Astrocyte of the spinal cord (primary cell): ENCODE measurements at regions not wholly inside any gene's neighbourhood (a gene's known extent, or its start where the extent isn't known, plus 50 kb on each side); places are given as distances from the start of the nearest gene placed in this dataset.

Experiments used
- DNase-seq: peaks from one replicate; pipeline ENCODE4 v3.0.0; 2011; ENCODE audit warnings: low read depth, low spot score
- H3K4me3 ChIP-seq: 2 replicates; pipeline ENCODE4 v1.5.1; 2011; ENCODE audit warnings: low read depth, mild to moderate bottlenecking, low read length, moderate library complexity
- CTCF ChIP-seq: IDR thresholded peaks from 2 replicates; pipeline ENCODE4 v1.5.1; 2012; ENCODE audit warnings: low read depth, mild to moderate bottlenecking, low read length, inconsistent platforms
- in situ Hi-C: cut with HindIII; loops from 2 replicates; pipeline ENCODE4 v1.10.0; 2017; ENCODE audit warnings: low sequenced_read_pairs

GRCh38 chr4:189510601-189511000, 430.1 kb upstream of the FRG1 start:
- no peak overlapping the region for H3K4me3 ChIP-seq
- DNase-seq, result no peak
- in situ Hi-C loops, result no loop called here
- no peak for TF ChIP-seq CTCF

GRCh38 chr4:189511581-189511980, 429.1 kb upstream of the FRG1 start:
- DNase-seq, result no peak
- in situ Hi-C loops, result no loop called here
- H3K4me3 ChIP-seq, result no peak overlapping the region
- TF ChIP-seq CTCF, result no peak

DNA sequence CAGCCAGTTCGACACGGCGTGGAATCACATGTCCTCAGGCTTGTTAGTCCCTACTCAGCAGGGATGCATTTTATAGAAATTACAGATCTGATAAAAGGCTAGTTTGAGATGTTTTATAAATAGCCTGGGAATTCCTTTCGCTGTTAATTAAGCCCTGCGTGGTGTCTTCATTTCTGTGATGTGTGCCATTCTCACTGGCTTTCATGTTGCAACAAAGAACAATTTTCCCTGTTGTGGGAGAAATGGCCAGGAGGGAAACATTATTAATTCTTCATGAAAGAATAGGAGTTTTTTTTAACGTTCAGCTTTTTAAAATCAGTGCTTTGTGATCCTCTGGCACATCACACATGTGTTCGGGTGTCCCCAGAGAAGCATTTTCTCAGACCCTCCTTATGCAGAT, 427.3 kb upstream of the FRG1 start:
- TF ChIP-seq CTCF, result no peak
- no peak overlapping the region for H3K4me3 ChIP-seq
- no peak for DNase-seq
- in situ Hi-C loops, result no loop called here

- TF ChIP-seq CTCF, result no peak
- in situ Hi-C loops, result no loop called here
- DNase-seq, result no peak
- no peak overlapping the region for H3K4me3 ChIP-seq
Observed at GRCh38 chr4:189514209-189514608, 426.5 kb upstream of the FRG1 start.

- H3K4me3 ChIP-seq, result no peak overlapping the region
- DNase-seq, result no peak
- TF ChIP-seq CTCF, result no peak
- in situ Hi-C loops, result no loop called here
Observed at GRCh38 chr4:189516902-189517301, 423.8 kb upstream of the FRG1 start.

GRCh38 chr4:189519186-189519585, 421.5 kb upstream of the FRG1 start:
- in situ Hi-C loops, result no loop called here
- DNase-seq, result no peak
- no peak overlapping the region for H3K4me3 ChIP-seq
- no peak for TF ChIP-seq CTCF

DNA sequence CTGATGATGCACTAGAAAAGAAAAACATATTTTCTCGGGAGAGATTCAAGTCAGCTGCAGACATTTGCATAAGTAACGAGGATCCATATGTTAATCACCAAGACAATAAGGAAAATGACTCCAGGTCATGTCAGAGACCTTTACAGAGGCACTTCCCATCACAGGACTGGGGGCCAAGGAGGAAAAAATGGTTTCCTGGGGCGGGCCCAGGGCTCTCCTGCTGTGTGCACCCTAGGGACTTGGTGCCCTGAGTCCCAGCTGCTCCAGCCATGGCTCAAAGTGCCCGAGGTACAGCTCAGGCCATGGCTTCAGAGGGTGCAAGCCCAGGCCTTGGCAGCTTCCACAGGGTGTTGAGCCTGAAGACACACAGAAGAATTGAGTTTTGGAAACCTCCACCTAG, 415.4 kb upstream of the FRG1 start:
- no peak for TF ChIP-seq CTCF
- H3K4me3 ChIP-seq, result no peak overlapping the region
- no peak for DNase-seq
- in situ Hi-C loops, result no loop called here
